Neural cell (in vitro differentiated cells): ENCODE measurements at regions not wholly inside any gene's neighbourhood (a gene's known extent, or its start where the extent isn't known, plus 50 kb on each side); places are given as distances from the start of the nearest gene placed in this dataset.

Source experiments
- H2AFZ ChIP-seq: fragments of 200-600, 300-800 bp; sonication (generic), shearing (Covaris generic); 2 replicates; pipeline ENCODE4 v1.6.0; 2014; ENCODE audit warnings: low read depth, mild to moderate bottlenecking, antibody characterized with exemption, low read length, moderate library complexity
- H3F3A ChIP-seq: fragments of 200-600 bp; shearing (Covaris generic); 2 replicates; pipeline ENCODE4 v1.6.1; 2016; ENCODE audit warnings: mild to moderate bottlenecking, moderate library complexity, mixed read lengths, antibody characterized with exemption, low read length; ENCODE audit not compliant: insufficient read depth, poor library complexity, severe bottlenecking
- H3K27ac ChIP-seq: fragments of 200-600, 300-800 bp; sonication (generic), shearing (Covaris generic); 2 replicates; pipeline ENCODE4 v1.5.1; 2014; ENCODE audit warnings: mild to moderate bottlenecking, low read length, moderate library complexity
- H3K27me3 ChIP-seq: fragments of 300-800, 200-600 bp; sonication (generic), shearing (Covaris generic); 2 replicates; pipeline ENCODE4 v1.6.0; 2014; ENCODE audit warnings: mild to moderate bottlenecking, low read depth, low read length, moderate library complexity; ENCODE audit not compliant: insufficient read depth
- H3K36me3 ChIP-seq: fragments of 300-800, 200-600 bp; sonication (generic), shearing (Covaris generic); 2 replicates; pipeline ENCODE4 v1.5.1; 2014; ENCODE audit warnings: mild to moderate bottlenecking, antibody characterized with exemption, low read length, moderate library complexity; ENCODE audit not compliant: insufficient read depth
- H3K4me2 ChIP-seq: fragments of 300-800, 200-600 bp; sonication (generic), shearing (Covaris generic); 2 replicates; pipeline ENCODE4 v1.6.0; 2014; ENCODE audit warnings: mild to moderate bottlenecking, low read length
- H3K4me3 ChIP-seq: fragments of 300-800, 200-600 bp; sonication (generic), shearing (Covaris generic); 2 replicates; pipeline ENCODE4 v1.5.1; 2014; ENCODE audit warnings: mild to moderate bottlenecking, low read length, moderate library complexity
- H3K79me2 ChIP-seq: fragments of 200-600 bp; shearing (Covaris generic); replicated peaks from 2 replicates; pipeline ENCODE4 v1.6.0; 2014; ENCODE audit warnings: mild to moderate bottlenecking, low read length, moderate library complexity; ENCODE audit not compliant: insufficient read depth
- H3K9ac ChIP-seq: fragments of 300-800, 200-600 bp; sonication (generic), shearing (Covaris generic); 2 replicates; pipeline ENCODE4 v1.6.1; 2016; ENCODE audit warnings: mild to moderate bottlenecking, low read length, mixed read lengths
- H3K9me2 ChIP-seq: fragments of 200-600 bp; shearing (Covaris generic); 2 replicates; pipeline ENCODE4 v1.6.1; 2016; ENCODE audit warnings: mild to moderate bottlenecking, low read length, mixed read lengths; ENCODE audit not compliant: insufficient read depth
- H3K9me3 ChIP-seq: fragments of 200-600, 300-800 bp; sonication (generic), shearing (Covaris generic); 2 replicates; pipeline ENCODE4 v1.6.1; 2016; ENCODE audit warnings: mild to moderate bottlenecking, mixed run types, low read length, moderate library complexity, mixed read lengths
- H4K20me1 ChIP-seq: fragments of 200-600 bp; shearing (Covaris generic); 2 replicates; pipeline ENCODE4 v1.6.1; 2016; ENCODE audit warnings: mild to moderate bottlenecking, mixed run types; ENCODE audit not compliant: insufficient read depth
- EP300 ChIP-seq: fragments of 450-650 bp; conservative IDR thresholded peaks from 2 replicates; pipeline ENCODE4 v1.6.1; 2014; ENCODE audit warnings: antibody characterized with exemption, mild to moderate bottlenecking, moderate library complexity; ENCODE audit not compliant: poor library complexity, severe bottlenecking
- EZH2 ChIP-seq: fragments of 200-600, 300-800 bp; shearing (Covaris generic), sonication (generic); IDR thresholded peaks from 2 replicates; pipeline ENCODE4 v1.6.1; 2014; ENCODE audit warnings: antibody characterized with exemption, low read length, borderline replicate concordance, mild to moderate bottlenecking; ENCODE audit not compliant: insufficient read depth, poor library complexity, severe bottlenecking
- MXI1 ChIP-seq: fragments of 450-650 bp; conservative IDR thresholded peaks from 2 replicates; pipeline ENCODE4 v1.6.1; 2014; ENCODE audit warnings: antibody characterized with exemption, mild to moderate bottlenecking; ENCODE audit not compliant: poor library complexity, severe bottlenecking
- POLR2AphosphoS5 ChIP-seq: IDR thresholded peaks from 2 replicates; pipeline ENCODE4 v1.6.1; 2012
- RAD21 ChIP-seq: fragments of 450-650 bp; conservative IDR thresholded peaks from 2 replicates; pipeline ENCODE4 v1.6.1; 2014; ENCODE audit warnings: antibody characterized with exemption, mild to moderate bottlenecking, moderate library complexity
- SMC3 ChIP-seq: fragments of 450-650 bp; conservative IDR thresholded peaks from 2 replicates; pipeline ENCODE4 v1.6.1; 2014; ENCODE audit warnings: antibody characterized with exemption, mild to moderate bottlenecking, moderate library complexity; ENCODE audit not compliant: poor library complexity
- TAF1 ChIP-seq: IDR thresholded peaks from 2 replicates; pipeline ENCODE4 v1.6.1; 2012; ENCODE audit warnings: low read depth
- TF ChIP-seq, protein P1 (sequence below): IDR thresholded peaks from 2 replicates; pipeline ENCODE4 v1.6.1; 2012; ENCODE audit warnings: borderline replicate concordance
- TF ChIP-seq, protein P2 (sequence below): fragments of 450-650 bp; IDR thresholded peaks from 2 replicates; pipeline ENCODE4 v1.5.1; 2014; ENCODE audit warnings: antibody characterized with exemption, mild to moderate bottlenecking, moderate library complexity; ENCODE audit not compliant: poor library complexity, severe bottlenecking

DNA sequence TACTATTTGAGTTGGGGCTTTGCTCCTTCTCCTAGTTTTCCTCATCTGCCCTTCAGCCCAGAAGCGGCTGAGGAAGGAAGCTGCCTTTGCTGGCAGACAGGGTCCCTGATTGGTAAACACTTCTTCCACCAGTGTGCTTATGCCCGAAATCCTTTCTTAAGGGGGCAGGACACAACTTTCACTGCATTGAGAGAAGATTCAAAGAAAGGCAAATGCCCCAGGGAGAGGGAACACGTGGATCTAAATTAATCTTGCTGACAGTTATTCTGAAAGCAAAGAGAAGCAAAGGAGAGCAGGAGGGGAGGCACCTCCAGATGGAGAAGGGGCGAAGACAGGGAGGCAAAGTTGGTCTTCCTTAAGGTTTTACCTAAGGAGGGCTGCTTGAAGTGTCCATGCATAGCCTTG, 92.1 kb upstream of the EFEMP1 start:
- Histone ChIP-seq H3K4me3 (peak overlapping the region; percentile 33), H3K36me3 (no peaks in the 10 kb centered on the region), H3K9me3 (no peaks in the 10 kb centered on the region), H2AFZ (no peak overlapping the region), H3F3A (peaks cover 2% of the 10 kb centered on the region), H3K9ac (no peak overlapping the region), H3K9me2 (no peaks in the 10 kb centered on the region), H3K27ac (no peak overlapping the region), H4K20me1 (no peaks in the 10 kb centered on the region), H3K27me3 (no peaks in the 10 kb centered on the region), H3K4me2 (peak overlapping the region; percentile 11), H3K79me2 (peaks cover 23% of the 10 kb centered on the region)
- TF ChIP-seq RAD21 = no peak
- no peak for TF ChIP-seq POLR2AphosphoS5
- TF ChIP-seq EP300 = no peak
- TF ChIP-seq, protein P1, sequence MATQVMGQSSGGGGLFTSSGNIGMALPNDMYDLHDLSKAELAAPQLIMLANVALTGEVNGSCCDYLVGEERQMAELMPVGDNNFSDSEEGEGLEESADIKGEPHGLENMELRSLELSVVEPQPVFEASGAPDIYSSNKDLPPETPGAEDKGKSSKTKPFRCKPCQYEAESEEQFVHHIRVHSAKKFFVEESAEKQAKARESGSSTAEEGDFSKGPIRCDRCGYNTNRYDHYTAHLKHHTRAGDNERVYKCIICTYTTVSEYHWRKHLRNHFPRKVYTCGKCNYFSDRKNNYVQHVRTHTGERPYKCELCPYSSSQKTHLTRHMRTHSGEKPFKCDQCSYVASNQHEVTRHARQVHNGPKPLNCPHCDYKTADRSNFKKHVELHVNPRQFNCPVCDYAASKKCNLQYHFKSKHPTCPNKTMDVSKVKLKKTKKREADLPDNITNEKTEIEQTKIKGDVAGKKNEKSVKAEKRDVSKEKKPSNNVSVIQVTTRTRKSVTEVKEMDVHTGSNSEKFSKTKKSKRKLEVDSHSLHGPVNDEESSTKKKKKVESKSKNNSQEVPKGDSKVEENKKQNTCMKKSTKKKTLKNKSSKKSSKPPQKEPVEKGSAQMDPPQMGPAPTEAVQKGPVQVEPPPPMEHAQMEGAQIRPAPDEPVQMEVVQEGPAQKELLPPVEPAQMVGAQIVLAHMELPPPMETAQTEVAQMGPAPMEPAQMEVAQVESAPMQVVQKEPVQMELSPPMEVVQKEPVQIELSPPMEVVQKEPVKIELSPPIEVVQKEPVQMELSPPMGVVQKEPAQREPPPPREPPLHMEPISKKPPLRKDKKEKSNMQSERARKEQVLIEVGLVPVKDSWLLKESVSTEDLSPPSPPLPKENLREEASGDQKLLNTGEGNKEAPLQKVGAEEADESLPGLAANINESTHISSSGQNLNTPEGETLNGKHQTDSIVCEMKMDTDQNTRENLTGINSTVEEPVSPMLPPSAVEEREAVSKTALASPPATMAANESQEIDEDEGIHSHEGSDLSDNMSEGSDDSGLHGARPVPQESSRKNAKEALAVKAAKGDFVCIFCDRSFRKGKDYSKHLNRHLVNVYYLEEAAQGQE = no peak
- no peak for TF ChIP-seq SMC3
- TF ChIP-seq TAF1 = no peak
- TF ChIP-seq EZH2 = no peak
- TF ChIP-seq, protein P2, sequence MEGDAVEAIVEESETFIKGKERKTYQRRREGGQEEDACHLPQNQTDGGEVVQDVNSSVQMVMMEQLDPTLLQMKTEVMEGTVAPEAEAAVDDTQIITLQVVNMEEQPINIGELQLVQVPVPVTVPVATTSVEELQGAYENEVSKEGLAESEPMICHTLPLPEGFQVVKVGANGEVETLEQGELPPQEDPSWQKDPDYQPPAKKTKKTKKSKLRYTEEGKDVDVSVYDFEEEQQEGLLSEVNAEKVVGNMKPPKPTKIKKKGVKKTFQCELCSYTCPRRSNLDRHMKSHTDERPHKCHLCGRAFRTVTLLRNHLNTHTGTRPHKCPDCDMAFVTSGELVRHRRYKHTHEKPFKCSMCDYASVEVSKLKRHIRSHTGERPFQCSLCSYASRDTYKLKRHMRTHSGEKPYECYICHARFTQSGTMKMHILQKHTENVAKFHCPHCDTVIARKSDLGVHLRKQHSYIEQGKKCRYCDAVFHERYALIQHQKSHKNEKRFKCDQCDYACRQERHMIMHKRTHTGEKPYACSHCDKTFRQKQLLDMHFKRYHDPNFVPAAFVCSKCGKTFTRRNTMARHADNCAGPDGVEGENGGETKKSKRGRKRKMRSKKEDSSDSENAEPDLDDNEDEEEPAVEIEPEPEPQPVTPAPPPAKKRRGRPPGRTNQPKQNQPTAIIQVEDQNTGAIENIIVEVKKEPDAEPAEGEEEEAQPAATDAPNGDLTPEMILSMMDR = no peak
- no peak for TF ChIP-seq MXI1

DNA sequence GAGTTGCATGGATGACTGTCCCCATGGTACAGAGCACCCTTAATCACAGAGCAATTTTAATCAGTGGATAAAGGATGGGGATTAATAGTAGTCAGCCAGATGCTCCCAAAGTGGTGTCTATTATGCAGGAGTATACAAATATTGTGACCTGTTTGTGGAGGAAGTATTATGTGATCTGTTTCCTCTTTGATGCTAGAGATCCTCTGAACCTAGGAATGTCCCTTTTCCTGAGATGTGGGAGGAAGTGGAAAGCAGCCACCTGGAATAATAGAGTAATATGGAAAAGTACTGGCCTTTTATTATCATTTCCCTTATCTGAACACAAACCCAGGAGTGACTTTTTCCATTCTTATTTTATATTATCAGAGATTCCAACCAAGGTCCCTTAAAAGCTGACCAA, 94.2 kb upstream of the EFEMP1 start:
- H4K20me1 ChIP-seq = no peaks in the 10 kb centered on the region
- H3K27ac ChIP-seq = no peak overlapping the region
- H3K9me3 ChIP-seq = no peaks in the 10 kb centered on the region
- no peak overlapping the region for H3K4me3 ChIP-seq
- no peak overlapping the region for H3K9ac ChIP-seq
- TF ChIP-seq, protein P2 = no peak
- no peak for TF ChIP-seq RAD21
- TF ChIP-seq EZH2 = no peak
- TF ChIP-seq POLR2AphosphoS5 = no peak
- TF ChIP-seq MXI1 = no peak
- TF ChIP-seq, protein P1 = no peak
- TF ChIP-seq EP300 = no peak
- no peak for TF ChIP-seq TAF1
- TF ChIP-seq SMC3 = no peak
- H3K4me2 ChIP-seq = no peak overlapping the region
- H3K79me2 ChIP-seq = peaks cover 2% of the 10 kb centered on the region
- H3K36me3 ChIP-seq = no peaks in the 10 kb centered on the region
- H3K9me2 ChIP-seq = no peaks in the 10 kb centered on the region
- peaks cover 2% of the 10 kb centered on the region for H3F3A ChIP-seq
- no peaks in the 10 kb centered on the region for H3K27me3 ChIP-seq
- H2AFZ ChIP-seq = no peak overlapping the region
